Osteocyte (in vitro differentiated cells): ENCODE measurements at regions not wholly inside any gene's neighbourhood (a gene's known extent, or its start where the extent isn't known, plus 50 kb on each side); places are given as distances from the start of the nearest gene placed in this dataset.

ENCODE experiments used
- DNase-seq: peaks from one replicate; pipeline ENCODE4 v3.0.0; 2021; ENCODE audit warnings: mixed read lengths; ENCODE audit not compliant: unreplicated experiment; ENCODE audit errors: extremely low spot score
- H3K27ac Mint-ChIP-seq: one replicate; pipeline ENCODE4 v1.8.0; 2021; ENCODE audit warnings: mild to moderate bottlenecking, mixed read lengths; ENCODE audit not compliant: unreplicated experiment
- H3K27me3 Mint-ChIP-seq: one replicate; pipeline ENCODE4 v1.8.0; 2021; ENCODE audit warnings: mixed read lengths; ENCODE audit not compliant: unreplicated experiment
- H3K36me3 Mint-ChIP-seq: one replicate; pipeline ENCODE4 v1.8.0; 2021; ENCODE audit warnings: mixed read lengths; ENCODE audit not compliant: unreplicated experiment
- H3K4me1 Mint-ChIP-seq: one replicate; pipeline ENCODE4 v1.8.0; 2021; ENCODE audit warnings: mixed read lengths; ENCODE audit not compliant: unreplicated experiment
- H3K4me3 Mint-ChIP-seq: one replicate; pipeline ENCODE4 v1.8.0; 2021; ENCODE audit warnings: mild to moderate bottlenecking, moderate library complexity, mixed read lengths; ENCODE audit not compliant: unreplicated experiment
- H3K9me3 Mint-ChIP-seq: one replicate; pipeline ENCODE4 v1.8.0; 2021; ENCODE audit warnings: mixed read lengths; ENCODE audit not compliant: unreplicated experiment
- CTCF ChIP-seq: fragments of 200-600 bp; sonication (generic); IDR thresholded peaks from 2 replicates; pipeline ENCODE4 v1.5.0; 2021; ENCODE audit warnings: antibody characterized with exemption, mild to moderate bottlenecking, moderate library complexity

- no peak for DNase-seq
- Mint-ChIP-seq H3K4me3 (no peak overlapping the region), H3K27ac (peak overlapping the region; percentile 9), H3K4me1 (peaks cover 29% of the 10 kb centered on the region), H3K36me3 (no peaks in the 10 kb centered on the region), H3K9me3 (no peaks in the 10 kb centered on the region), H3K27me3 (no peaks in the 10 kb centered on the region)
- no peak for TF ChIP-seq CTCF
These were observed 829.2 kb upstream of the ADAMTS5 start for GRCh38 chr21:27796106-27796505.

GRCh38 chr21:27795418-27795817, 828.5 kb upstream of the ADAMTS5 start:
- Mint-ChIP-seq H3K9me3 (no peaks in the 10 kb centered on the region), H3K27ac (peak overlapping the region; percentile 36), H3K36me3 (no peaks in the 10 kb centered on the region), H3K27me3 (no peaks in the 10 kb centered on the region), H3K4me3 (no peak overlapping the region), H3K4me1 (peaks cover 29% of the 10 kb centered on the region)
- TF ChIP-seq CTCF: no peak
- no peak for DNase-seq

- peak overlapping the region; percentile 17 for H3K27ac Mint-ChIP-seq
- H3K9me3 Mint-ChIP-seq: peaks cover 5% of the 10 kb centered on the region
- H3K36me3 Mint-ChIP-seq: no peaks in the 10 kb centered on the region
- no peaks in the 10 kb centered on the region for H3K27me3 Mint-ChIP-seq
- no peak overlapping the region for H3K4me3 Mint-ChIP-seq
- TF ChIP-seq CTCF: no peak
- H3K4me1 Mint-ChIP-seq: peaks cover 29% of the 10 kb centered on the region
- DNase-seq: no peak
These were observed 827.0 kb upstream of the ADAMTS5 start for GRCh38 chr21:27793901-27794300.

- Mint-ChIP-seq H3K27ac (no peak overlapping the region), H3K36me3 (no peaks in the 10 kb centered on the region), H3K4me1 (no peaks in the 10 kb centered on the region), H3K9me3 (peaks cover 27% of the 10 kb centered on the region), H3K4me3 (no peak overlapping the region), H3K27me3 (no peaks in the 10 kb centered on the region)
- DNase-seq: no peak
- no peak for TF ChIP-seq CTCF
These were observed 820.2 kb upstream of the ADAMTS5 start for GRCh38 chr21:27787046-27787445.

- TF ChIP-seq CTCF: no peak
- Mint-ChIP-seq H3K4me3 (no peak overlapping the region), H3K9me3 (peaks cover 17% of the 10 kb centered on the region)
These were observed 812.7 kb upstream of the ADAMTS5 start for GRCh38 chr21:27779606-27780005.

More at GRCh38 chr21:27779606-27780005, 812.7 kb upstream of the ADAMTS5 start:
- H3K36me3 Mint-ChIP-seq: no peaks in the 10 kb centered on the region
- H3K4me1 Mint-ChIP-seq: no peaks in the 10 kb centered on the region
- no peak for DNase-seq
- H3K27me3 Mint-ChIP-seq: no peaks in the 10 kb centered on the region
- H3K27ac Mint-ChIP-seq: no peak overlapping the region
